Body of pancreas (tissue), 4 donors: ENCODE measurements at regions not wholly inside any gene's neighbourhood (a gene's known extent, or its start where the extent isn't known, plus 50 kb on each side); places are given as distances from the start of the nearest gene placed in this dataset.

Source experiments
- POLR2A ChIP-seq, 3 donors: fragments of 450-650 bp; IDR thresholded peaks; one replicate each; pipeline ENCODE4 v1.6.1; 2016; ENCODE audit warnings: antibody characterized with exemption in 3 of 3, mild to moderate bottlenecking in 2 of 3
- TF ChIP-seq, protein P1 (sequence below), 7 experiments: fragments of 450-650 bp in 4 of 7; fragments of 200-600 bp in 3 of 7; sonication (generic) in 3 of 7; IDR thresholded peaks; one replicate each; pipeline ENCODE4 v1.5.1; 2016 to 2019; ENCODE audit warnings: antibody characterized with exemption in 7 of 7

GRCh38 chr22:26983311-26983710 lies 325.9 kb downstream of the MIAT start:
- TF ChIP-seq, protein P1, sequence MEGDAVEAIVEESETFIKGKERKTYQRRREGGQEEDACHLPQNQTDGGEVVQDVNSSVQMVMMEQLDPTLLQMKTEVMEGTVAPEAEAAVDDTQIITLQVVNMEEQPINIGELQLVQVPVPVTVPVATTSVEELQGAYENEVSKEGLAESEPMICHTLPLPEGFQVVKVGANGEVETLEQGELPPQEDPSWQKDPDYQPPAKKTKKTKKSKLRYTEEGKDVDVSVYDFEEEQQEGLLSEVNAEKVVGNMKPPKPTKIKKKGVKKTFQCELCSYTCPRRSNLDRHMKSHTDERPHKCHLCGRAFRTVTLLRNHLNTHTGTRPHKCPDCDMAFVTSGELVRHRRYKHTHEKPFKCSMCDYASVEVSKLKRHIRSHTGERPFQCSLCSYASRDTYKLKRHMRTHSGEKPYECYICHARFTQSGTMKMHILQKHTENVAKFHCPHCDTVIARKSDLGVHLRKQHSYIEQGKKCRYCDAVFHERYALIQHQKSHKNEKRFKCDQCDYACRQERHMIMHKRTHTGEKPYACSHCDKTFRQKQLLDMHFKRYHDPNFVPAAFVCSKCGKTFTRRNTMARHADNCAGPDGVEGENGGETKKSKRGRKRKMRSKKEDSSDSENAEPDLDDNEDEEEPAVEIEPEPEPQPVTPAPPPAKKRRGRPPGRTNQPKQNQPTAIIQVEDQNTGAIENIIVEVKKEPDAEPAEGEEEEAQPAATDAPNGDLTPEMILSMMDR (IDR thresholded peaks at IDR 0.05) = no peak
- TF ChIP-seq POLR2A (IDR thresholded peaks at IDR 0.05) = no peak
